Renal cortex interstitium (tissue), 11 donors: ENCODE measurements at regions not wholly inside any gene's neighbourhood (a gene's known extent, or its start where the extent isn't known, plus 50 kb on each side); places are given as distances from the start of the nearest gene placed in this dataset.

ENCODE experiments used
- DNase-seq, 11 donors: peaks; one replicate each; pipeline ENCODE4 v3.0.0-alpha.2; 2013; ENCODE audit warnings: low read depth in 9 of 11, low spot score in 4 of 11; ENCODE audit errors: extremely low read depth in 1 of 11

DNA sequence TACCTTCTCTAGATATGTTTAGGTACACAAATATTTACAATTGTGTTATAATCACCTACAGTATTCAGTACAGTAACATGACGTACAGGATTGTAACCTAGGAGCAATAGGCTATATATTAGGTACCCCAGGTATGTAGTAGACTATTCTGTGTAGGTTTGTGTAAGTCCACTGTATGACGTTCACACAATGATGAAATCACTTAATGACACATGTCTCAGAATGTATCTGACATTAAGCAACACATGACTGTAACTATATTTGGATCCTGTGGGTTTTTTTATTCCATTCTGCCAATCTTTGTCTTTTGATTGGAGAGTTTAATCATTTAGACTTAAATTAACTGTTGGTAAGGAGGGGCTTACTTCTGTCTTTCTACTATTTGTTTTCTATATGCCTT, 52.1 kb downstream of the STYXL2 start:
- DNase-seq = no peak

DNA sequence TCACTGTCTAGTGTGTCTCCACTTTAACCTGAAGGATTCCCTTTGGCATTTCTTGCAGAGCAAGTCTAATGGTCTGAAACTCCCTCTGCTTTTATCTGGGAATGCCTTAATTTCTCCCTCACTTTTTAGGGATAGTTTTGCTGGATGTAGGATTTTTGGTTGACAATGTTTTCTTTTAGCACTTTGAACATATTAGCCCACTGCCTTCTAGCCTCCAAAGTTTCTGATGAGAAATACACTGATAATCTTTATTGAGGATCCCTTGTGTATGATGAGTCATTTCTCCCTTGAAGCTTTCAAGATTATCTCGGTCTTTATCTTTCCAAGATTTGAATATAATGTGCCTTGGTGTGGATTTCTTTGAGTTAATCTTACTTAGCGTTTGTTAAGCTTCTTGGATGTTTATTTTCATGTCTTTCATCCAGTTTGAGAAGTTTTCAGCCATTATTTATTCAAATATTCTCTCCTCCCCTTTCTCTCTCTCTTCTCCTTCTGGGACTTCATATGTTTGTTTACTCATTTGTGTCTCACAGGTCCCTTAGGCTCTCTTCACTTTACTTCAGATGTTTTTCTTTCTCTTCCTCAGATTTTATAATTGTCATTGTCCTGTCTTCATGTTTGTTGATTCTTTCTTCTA, 53.1 kb downstream of the STYXL2 start:
- no peak for DNase-seq

DNA sequence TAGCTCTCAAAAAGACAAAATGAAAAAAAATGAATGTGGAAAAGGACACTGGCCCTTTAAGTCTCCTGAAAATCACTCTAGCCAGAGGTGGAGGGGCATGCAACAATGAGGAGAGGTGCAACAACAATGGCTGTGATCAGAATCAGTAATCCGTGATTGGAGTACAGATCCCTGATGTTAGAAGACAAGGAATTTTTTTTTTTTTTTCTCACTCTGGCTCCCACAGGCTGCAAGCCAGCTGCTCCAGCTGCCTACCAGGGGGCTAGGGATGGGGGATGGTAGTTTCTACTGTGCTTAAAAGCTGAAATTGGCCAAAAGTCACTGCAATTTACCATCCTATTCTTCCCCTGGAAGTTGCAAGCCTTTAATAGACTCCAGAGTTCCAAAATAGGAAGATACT, 54.5 kb downstream of the STYXL2 start:
- DNase-seq = no peak

DNA sequence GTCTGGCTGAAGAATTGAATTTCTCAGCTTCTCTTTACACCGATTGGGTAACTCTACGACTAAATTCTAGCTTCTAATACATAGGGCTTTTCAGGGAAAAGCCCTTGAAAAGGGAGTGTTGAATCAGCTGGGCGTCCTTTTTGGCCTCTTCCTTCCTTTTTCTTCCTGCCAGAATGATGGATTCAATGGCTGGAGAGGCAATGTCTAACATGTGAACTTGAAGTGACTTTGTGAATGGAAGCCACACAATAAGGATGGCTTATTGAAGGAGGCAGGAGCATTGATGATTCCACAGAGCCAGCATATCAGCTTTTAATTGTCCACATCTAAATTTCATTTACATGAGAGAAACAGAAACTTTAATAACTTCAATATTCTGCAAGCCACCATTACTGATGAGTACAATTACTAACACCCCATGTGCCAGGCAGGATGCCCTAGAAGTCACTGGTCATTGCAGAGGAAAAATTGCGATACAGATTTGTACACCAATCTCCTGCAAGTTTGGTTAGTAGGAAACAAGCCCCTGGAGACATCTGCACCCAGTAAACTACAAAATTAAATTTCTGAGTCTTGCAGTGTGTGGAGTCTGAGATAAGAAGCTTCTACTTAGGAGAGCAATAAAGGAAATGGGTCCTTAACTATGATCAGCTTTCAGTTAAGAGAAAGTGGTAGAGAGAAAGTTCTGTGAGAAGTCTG, 56.1 kb downstream of the STYXL2 start:
- no peak for DNase-seq

DNA sequence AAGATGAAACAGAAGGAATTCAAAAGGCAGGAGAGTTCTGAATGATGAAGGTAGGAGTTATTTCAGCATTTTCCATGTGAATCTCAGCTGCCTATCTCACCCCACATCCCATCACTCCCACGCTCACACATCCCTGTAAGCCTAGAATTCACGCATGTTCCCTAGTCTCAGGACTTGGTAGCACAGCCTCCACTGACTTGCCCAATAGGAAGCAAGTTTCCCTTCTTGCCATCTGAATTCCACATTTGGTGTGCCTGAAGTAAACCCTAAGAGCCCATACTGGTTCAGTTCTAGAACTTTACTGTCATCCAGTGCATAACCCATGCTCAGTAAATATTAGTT, 56.6 kb downstream of the STYXL2 start:
- DNase-seq = no peak

DNA sequence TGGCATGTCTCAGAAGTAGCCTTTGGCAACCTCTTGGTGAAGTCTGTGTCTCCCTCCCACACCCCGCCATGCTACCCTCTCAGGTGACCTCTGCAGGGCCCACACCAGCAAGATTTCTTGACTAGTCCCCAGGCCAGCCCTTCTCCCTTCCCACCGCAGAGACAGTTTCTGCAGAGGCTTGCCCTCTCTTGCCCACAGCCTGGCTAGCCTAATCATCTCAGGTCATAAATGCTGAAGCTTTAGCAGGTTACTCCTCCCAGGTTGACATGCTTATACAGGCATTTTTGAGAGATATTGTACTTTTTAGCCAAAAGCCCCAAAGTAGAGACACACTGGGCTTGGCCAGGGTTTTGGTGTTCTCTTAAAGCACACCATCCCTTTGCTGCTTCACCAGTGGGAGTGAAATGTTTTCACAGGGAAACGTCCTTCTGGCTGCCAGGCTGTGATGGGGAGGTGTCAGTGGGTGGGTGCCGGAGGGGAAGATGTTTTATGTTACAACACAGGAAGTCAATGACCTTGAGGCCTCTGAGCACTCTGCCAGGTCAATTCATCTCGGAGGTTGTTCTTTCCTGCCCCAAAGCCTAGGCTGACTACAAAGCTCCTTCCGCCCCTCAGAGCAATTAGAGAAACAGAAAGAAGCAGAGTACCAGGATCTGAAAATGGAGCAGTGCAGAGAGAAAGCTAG, 58.5 kb downstream of the STYXL2 start:
- no peak for DNase-seq

DNA sequence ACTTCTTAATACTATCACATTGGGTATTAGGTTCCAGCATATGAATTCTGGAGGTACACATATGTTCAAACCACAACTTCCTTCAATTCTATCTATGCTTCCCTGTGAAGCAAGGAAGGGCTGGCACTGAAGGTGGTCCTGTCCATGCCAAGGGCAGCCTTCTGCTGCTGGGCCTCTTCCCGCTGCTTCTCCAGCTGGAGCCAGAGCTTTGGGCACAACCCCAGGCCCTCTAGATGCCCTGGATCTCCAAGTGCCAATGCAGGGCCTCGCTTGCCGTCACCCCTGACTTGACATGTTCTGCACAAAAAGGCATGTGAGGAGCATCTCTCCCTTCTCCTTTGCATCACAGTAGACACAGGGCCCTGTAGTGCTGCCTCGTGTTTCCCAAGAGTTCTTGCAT, 62.6 kb downstream of the STYXL2 start:
- DNase-seq = no peak

DNA sequence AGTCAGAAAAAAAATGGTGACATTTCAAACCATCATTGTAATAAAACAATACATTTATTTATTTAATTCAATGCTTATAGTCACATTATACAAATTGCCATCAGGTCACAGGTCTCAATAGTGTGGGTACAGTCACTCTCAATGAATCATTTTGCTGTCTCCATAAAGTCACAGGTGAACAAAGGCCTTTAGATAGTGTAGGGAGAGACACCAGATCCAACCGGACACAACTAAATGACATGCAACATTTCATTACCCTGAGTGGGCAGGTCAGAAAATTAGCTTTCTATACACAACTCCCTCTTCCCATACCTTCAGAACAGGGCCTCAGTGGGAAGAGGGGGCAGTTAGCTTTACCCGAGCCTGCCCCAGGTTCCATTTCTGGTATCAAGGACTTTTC, 63.2 kb downstream of the STYXL2 start:
- DNase-seq = no peak

DNA sequence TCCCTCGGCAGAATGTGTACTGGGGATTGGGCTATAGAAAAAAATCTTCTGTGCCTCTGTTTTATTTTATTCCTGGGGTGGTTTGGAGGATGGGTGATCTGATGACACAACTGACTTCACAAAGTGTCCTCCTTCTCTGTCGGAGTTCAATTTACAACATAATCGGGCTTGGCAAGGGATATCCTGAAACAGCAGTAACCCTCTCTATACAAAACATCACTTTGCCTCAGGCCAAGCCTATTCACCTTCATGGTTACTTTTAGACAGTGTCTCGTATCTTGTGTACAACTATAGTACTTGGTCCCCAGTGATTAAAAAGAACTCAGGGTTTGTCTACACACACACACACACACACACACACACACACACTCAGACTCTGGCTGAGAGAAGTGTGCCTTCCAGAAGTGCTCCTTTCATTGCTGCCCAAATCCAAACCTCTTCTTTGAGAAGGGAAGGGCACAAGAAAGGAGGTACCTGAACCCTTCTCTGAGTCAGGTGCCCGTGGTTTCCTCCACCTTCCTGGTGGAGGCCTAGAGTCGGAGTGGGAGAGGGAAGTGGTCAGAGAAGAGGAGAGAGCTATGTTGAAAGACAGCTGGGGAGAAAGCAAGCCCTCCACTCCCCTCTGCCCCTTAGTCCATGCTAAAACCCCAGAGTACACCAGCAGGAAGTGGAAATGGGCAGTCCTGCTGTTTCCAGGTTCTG, 62.4 kb upstream of the POU2F1 start:
- DNase-seq = no peak

DNA sequence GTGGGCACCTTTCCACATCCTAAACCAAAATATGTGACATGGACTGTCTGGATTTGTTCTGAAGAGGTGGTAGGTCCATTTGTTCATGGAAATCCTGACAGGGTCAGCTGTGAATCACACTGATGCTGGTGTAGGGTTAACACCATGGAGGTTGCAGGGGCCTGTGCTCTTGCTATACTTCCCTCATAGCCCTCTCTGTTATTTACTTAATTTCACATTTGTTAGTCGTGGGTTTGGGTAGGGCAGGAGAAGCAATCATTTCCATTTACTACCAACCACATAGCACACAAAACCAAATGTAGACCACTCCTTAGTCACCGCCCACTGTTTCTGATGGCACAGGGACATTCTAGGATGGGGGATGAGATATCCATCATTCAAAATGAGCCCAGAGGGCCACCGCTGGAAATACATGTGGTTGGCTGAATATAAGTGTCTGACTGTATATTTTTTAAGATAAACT, 61.8 kb upstream of the POU2F1 start:
- DNase-seq = no peak

DNA sequence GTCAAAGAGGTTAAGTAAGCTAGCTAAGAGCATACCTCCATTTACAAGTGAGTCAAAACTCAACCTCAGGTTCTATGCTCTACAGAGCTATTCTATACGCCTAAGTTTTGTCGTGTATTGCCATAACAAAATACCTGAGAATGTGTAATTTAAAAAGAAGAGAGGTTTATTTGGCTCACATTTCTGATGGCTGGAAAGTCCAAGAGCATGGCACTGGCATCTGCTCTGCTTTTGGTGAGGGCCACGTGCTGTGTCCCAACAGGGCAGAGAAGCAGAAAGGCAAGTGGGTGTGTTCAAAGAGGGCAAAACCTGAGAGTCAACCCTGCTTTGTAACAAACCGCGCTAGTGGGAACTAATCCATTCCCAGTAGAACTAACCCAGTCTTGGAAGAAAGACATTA, 60.9 kb upstream of the POU2F1 start:
- no peak for DNase-seq

DNA sequence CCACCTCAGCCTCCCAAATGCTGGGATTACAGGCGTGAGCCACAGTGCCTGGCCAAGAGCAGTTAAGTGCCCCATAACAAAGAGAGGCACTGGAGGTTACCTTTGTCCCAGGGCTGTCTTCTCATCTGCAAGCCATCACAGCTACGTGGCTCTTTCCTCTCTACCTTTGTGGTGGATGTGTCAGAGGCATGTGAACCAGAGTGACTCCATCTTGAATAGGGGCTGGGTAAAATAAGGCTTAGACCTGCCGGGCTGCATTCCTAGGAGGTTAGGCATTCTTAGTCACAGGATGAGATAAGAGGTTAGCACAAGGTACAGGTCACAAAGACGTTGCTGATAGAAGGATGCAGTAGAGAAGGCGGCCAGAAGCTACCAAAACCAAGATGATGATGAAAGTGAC, 59.4 kb upstream of the POU2F1 start:
- no peak for DNase-seq

DNA sequence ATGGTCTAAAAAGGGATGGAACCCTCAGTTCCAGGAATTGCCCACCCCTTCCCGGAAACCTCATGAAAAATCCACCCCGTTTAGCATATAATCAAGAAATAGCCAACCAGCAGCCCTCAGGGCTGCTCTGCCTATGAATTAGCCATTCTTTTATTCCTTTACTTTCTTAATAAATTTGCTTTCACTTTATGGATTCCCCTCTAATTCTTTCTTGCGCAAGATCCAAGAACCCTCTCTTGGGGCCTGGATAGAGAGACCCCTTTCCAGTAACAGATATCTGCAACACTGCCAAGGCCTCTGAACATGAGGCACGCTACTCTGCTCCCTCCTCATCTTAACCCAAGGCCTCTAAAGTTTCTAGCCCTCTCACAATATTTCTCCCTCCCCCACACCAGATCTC, 58.9 kb upstream of the POU2F1 start:
- no peak for DNase-seq

DNA sequence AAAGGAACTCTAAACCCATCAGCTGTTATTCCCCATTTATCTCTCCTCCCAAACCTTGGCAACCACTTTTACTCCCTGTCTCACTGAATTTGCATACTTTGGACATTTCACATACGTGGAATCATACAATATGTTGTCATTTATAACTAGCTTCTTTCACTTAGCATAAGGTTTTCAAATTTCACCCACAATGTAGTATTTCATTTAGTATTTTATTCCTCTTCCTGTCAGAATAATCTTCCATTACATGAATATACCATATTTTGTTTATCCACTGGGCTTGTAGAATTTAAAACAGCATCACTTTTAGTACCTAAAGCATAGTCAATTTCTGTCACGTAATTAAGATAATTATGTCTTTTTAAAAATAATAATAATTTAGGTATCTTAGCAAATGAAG, 55.5 kb upstream of the POU2F1 start:
- no peak for DNase-seq

DNA sequence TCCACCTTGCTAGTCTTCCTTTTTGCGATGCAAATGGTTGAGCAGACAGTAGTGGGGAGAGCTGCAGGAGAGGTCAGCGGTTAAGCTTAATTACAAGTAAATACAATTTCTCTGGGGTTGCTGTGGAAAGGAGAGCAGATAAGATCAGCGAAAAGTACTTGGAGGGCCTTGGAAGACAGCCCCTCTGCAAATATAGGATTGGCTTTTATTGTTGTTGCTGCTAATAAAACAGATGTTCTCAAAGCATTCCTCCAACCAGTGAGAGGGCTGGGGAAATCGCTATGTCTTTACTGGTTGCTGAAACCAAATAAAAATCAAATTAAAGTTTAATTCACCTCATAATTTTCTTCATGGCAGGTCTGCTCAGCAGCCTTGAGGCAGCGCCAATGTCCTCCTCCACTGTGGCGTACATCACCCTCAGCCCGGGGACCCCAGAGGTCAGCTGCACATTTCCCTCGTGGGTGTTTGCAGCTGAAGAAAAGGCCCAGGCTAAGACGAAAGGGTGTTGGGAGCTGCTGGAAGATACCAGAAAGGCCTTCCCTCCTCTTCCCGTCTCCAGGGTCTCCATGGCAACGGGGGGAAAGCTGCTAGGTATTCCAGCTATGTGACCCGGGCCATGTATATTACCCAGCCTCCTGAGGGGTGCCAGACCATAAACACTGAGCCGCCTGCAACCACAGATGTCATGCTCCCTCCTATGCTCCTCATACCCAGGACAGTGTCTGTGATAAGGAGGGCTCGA, 54.6 kb upstream of the POU2F1 start:
- peak in 9 of 11 donors; percentile 55 to 87 (median 62) for DNase-seq

DNA sequence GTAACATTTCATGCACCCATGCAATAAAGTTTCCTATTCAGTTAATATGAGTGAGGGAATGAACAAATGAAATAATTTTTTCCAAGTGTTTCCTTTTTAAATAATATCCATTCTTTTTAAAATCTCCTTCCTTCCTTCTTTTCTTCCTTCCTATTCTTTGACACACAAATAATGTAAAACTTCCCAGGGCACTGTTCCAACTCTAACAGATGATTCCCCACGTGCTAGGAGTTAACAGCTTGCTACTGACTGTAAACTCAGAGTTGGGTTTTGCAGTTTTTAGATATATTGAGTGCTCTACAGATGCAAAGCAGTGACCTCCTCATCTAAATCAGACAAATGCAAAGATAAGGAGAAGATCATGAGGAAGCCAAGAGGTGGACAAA, 54.0 kb upstream of the POU2F1 start:
- peak in 2 of 11 donors; percentile 24 to 40 for DNase-seq

DNA sequence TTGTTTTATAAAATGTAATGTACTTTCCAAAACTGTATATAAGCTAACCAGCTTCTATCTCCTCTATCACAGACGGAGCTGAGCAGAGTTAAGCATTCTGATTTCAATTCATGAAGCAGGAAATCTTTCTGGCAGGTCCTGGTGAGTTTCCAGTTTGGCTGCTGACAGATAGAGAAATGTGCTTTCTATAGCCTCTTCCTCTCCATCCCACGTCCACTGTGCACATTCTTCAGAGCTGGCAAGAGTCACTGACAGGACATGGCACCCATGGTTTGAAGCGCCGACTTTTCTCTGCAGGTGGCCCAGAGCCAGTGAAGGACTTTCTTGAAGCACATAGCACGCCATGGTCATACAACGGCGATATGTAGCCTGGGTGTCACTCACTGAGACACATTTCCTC, 52.3 kb upstream of the POU2F1 start:
- no peak for DNase-seq

DNA sequence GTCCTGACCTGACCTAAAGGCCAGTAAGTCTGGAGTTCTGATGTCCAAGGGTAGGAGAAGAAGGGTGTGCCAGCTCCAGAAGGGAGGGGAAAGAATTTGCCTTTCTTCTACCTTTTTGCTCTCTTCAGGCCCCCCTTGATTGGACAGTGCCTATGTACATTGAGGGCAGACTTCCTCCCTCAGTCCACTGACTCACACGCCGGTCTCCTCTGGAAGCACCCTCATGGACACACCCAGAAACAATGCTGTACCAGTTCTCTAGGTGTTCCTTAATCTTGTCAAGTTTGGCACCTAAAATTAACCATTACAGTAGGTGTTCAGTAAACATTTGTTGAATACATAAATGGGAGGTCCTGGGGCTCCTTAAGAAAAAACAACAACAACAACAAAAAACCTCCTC, 51.0 kb upstream of the POU2F1 start:
- no peak for DNase-seq
